Endothelial cell of umbilical vein (primary cell): ENCODE measurements at regions not wholly inside any gene's neighbourhood (a gene's known extent, or its start where the extent isn't known, plus 50 kb on each side); places are given as distances from the start of the nearest gene placed in this dataset.

Source experiments
- BruUV-seq: library from RNA; stranded (reverse); fragments of 400-500 nt; replicated peaks from 2 replicates; lab custom pipeline; 2021; lab: Mats Ljungman, UMichigan
- CTCF ChIA-PET: fragments of 300-600, 350-600 bp; sonication (Branson Sonifier 250); formaldehyde crosslinking; loops from one replicate; lab custom pipeline; 2021; ENCODE audit warnings: antibody characterized with exemption, inconsistent platforms; lab: Charles Lee
- POLR2A ChIA-PET: fragments of 300-600, 350-600 bp; sonication (Branson Sonifier 250); formaldehyde crosslinking; loops from one replicate; lab custom pipeline; 2021; ENCODE audit warnings: antibody characterized with exemption, inconsistent platforms; lab: Charles Lee
- DNase-seq: peaks from one replicate; pipeline ENCODE4 v3.0.0-alpha.2; 2011; ENCODE audit warnings: low read depth, low spot score
- FAIRE-seq: peaks from 2 replicates; lab custom pipeline; 2011; peaks lifted over from hg19 to GRCh38; lab: Jason Lieb, UNC
- H2AFZ ChIP-seq: 2 replicates; pipeline ENCODE4 v1.6.0; 2012; ENCODE audit warnings: low read depth, low read length, control low read depth, inconsistent platforms
- H3K27ac ChIP-seq: 2 replicates; pipeline ENCODE4 v1.5.1; 2011; ENCODE audit warnings: low read depth, mild to moderate bottlenecking, control low read depth, low read length, moderate library complexity; ENCODE audit not compliant: insufficient read depth
- H3K27me3 ChIP-seq, 2 experiments: 2 replicates each; pipeline versions ENCODE4 v1.6.0 to v1.6.1; 2011; ENCODE audit warnings: low read length in 2 of 2, mixed read lengths in 1 of 2; ENCODE audit not compliant: control insufficient read depth in 2 of 2, insufficient read depth in 2 of 2
- H3K36me3 ChIP-seq, 2 experiments: 2 replicates in 1 of 2; 3 replicates in 1 of 2; pipeline ENCODE4 v1.5.1; 2011; ENCODE audit warnings: low read length in 2 of 2, mild to moderate bottlenecking in 1 of 2, moderate library complexity in 1 of 2; ENCODE audit not compliant: control insufficient read depth in 2 of 2, insufficient read depth in 2 of 2; ENCODE audit errors: extremely low read depth in 1 of 2
- H3K4me1 ChIP-seq: 3 replicates; pipeline ENCODE4 v1.5.1; 2011; ENCODE audit warnings: mild to moderate bottlenecking, low read length; ENCODE audit not compliant: control insufficient read depth, insufficient read depth; ENCODE audit errors: extremely low read depth
- H3K4me2 ChIP-seq: 2 replicates; pipeline ENCODE4 v1.6.1; 2011; ENCODE audit warnings: low read length, control low read depth, mixed read lengths; ENCODE audit not compliant: insufficient read depth
- H3K4me3 ChIP-seq, 3 experiments: fragments of 200-600 bp in 1 of 3; sonication (generic), shearing (Covaris generic) in 1 of 3; replicated peaks in 1 of 3; 2 replicates each; pipeline ENCODE4 v1.5.1; 2011 to 2016; ENCODE audit warnings: control low read depth in 3 of 3, low read length in 3 of 3, mild to moderate bottlenecking in 2 of 3, inconsistent platforms in 1 of 3, low read depth in 1 of 3, moderate library complexity in 1 of 3; ENCODE audit not compliant: insufficient read depth in 1 of 3
- H3K79me2 ChIP-seq: 2 replicates; pipeline ENCODE4 v1.6.0; 2012; ENCODE audit warnings: low read length, inconsistent platforms; ENCODE audit not compliant: control insufficient read depth, insufficient read depth
- H3K9ac ChIP-seq: replicated peaks from 2 replicates; pipeline ENCODE3; 2011; ENCODE audit warnings: low read length, control low read depth; ENCODE audit not compliant: insufficient read depth; ENCODE audit errors: extremely low read depth
- H3K9me1 ChIP-seq: replicated peaks from 3 replicates; pipeline ENCODE4 v1.6.0; 2011; ENCODE audit warnings: mild to moderate bottlenecking, low read length; ENCODE audit not compliant: control insufficient read depth, insufficient read depth; ENCODE audit errors: extremely low read depth
- H3K9me3 ChIP-seq: replicated peaks from 2 replicates; pipeline ENCODE4 v1.5.1; 2012; ENCODE audit warnings: low read length, inconsistent platforms; ENCODE audit not compliant: control insufficient read depth, insufficient read depth
- H4K20me1 ChIP-seq: replicated peaks from 2 replicates; pipeline ENCODE3; 2011; ENCODE audit warnings: mild to moderate bottlenecking, low read length; ENCODE audit not compliant: control insufficient read depth, insufficient read depth; ENCODE audit errors: extremely low read depth
- CTCF ChIP-seq, 2 donors: IDR thresholded peaks; 1 replicate in 1 of 2; 2 replicates in 1 of 2; pipeline ENCODE4 v1.5.1; 2011; ENCODE audit warnings: low read length in 2 of 2, mild to moderate bottlenecking in 2 of 2, moderate library complexity in 2 of 2, control low read depth in 1 of 2, inconsistent platforms in 1 of 2, low read depth in 1 of 2; ENCODE audit not compliant: insufficient read depth in 1 of 2; ENCODE audit errors: extremely low read depth in 1 of 2
- EZH2 ChIP-seq: IDR thresholded peaks from 2 replicates; pipeline ENCODE4 v1.6.1; 2012; ENCODE audit warnings: borderline replicate concordance, low read depth, mild to moderate bottlenecking, moderate library complexity, low read length, inconsistent platforms; ENCODE audit not compliant: severe bottlenecking
- FOS ChIP-seq: IDR thresholded peaks from 2 replicates; pipeline ENCODE4 v1.6.1; 2011; ENCODE audit warnings: mild to moderate bottlenecking, low read length, moderate library complexity, borderline replicate concordance; ENCODE audit not compliant: insufficient read depth
- GATA2 ChIP-seq: IDR thresholded peaks from 2 replicates; pipeline ENCODE4 v1.7.0; 2011; ENCODE audit warnings: low read depth, mild to moderate bottlenecking, moderate library complexity, mixed read lengths, low read length; ENCODE audit not compliant: insufficient read length, insufficient read depth
- JUN ChIP-seq: IDR thresholded peaks from 2 replicates; pipeline ENCODE4 v1.6.1; 2011; ENCODE audit warnings: borderline replicate concordance, low read depth; ENCODE audit not compliant: insufficient read length, insufficient read depth
- MYC ChIP-seq: IDR thresholded peaks from one replicate; pipeline ENCODE4 v1.6.1; 2011; ENCODE audit warnings: mild to moderate bottlenecking, low read depth, low read length
- POLR2A ChIP-seq: IDR thresholded peaks from 2 replicates; pipeline ENCODE4 v1.6.1; 2012; ENCODE audit warnings: low read depth, mild to moderate bottlenecking, control low read depth, low read length
- POLR2AphosphoS5 ChIP-seq: IDR thresholded peaks from 2 replicates; pipeline ENCODE4 v1.6.1; 2012; ENCODE audit warnings: low read depth, mild to moderate bottlenecking, control low read depth, low read length, moderate library complexity; ENCODE audit not compliant: insufficient read depth
- dilution Hi-C: fragments of 300-500 bp; cut with MboI; formaldehyde crosslinking; loops from one replicate; pipeline ENCODE4 v1.15.0; 2019; ENCODE audit warnings: low sequenced_read_pairs; ENCODE audit not compliant: extremely low pct_ligation_motif_present
- intact Hi-C: fragments of 100-400 bp; cut with micrococcal nuclease; formaldehyde crosslinking; loops from one replicate; pipeline ENCODE4 v1.10.0; 2022
- TF ChIP-seq, protein P1 (sequence below): IDR thresholded peaks from 2 replicates; pipeline ENCODE4 v1.6.1; 2011; ENCODE audit not compliant: insufficient read depth, insufficient read length

GRCh38 chr11:115921540-115921939, 417.3 kb upstream of the CADM1 start:
- Histone ChIP-seq H3K4me1 (no peaks in the 10 kb centered on the region), H3K4me3 (no peak overlapping the region), H2AFZ (no peak overlapping the region), H3K79me2 (no peaks in the 10 kb centered on the region), H4K20me1 (no peaks in the 10 kb centered on the region), H3K27me3 (no peaks in the 10 kb centered on the region), H3K9ac (no peak overlapping the region), H3K9me1 (no peaks in the 10 kb centered on the region), H3K27ac (no peak overlapping the region), H3K9me3 (peaks cover 5% of the 10 kb centered on the region), H3K36me3 (no peaks in the 10 kb centered on the region), H3K4me2 (no peak overlapping the region)
- dilution Hi-C loops (no loop called here), intact Hi-C loops (no loop called here)
- ChIA-PET POLR2A (no interaction called here), CTCF (no interaction called here)
- TF ChIP-seq POLR2AphosphoS5 (no peak), POLR2A (no peak), FOS (no peak), JUN (no peak)
- TF ChIP-seq, protein P1, sequence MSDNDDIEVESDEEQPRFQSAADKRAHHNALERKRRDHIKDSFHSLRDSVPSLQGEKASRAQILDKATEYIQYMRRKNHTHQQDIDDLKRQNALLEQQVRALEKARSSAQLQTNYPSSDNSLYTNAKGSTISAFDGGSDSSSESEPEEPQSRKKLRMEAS: no peak
- FAIRE-seq (no peak), DNase-seq (no peak)
- BruUV-seq: no TSS peak

- Histone ChIP-seq H3K9me1 (no peaks in the 10 kb centered on the region), H3K27ac (no peak overlapping the region), H3K9ac (no peak overlapping the region), H3K4me3 (no peak overlapping the region), H3K4me2 (no peak overlapping the region), H3K4me1 (no peaks in the 10 kb centered on the region), H3K9me3 (peaks cover 5% of the 10 kb centered on the region), H4K20me1 (no peaks in the 10 kb centered on the region), H3K36me3 (no peaks in the 10 kb centered on the region), H2AFZ (no peak overlapping the region), H3K27me3 (no peaks in the 10 kb centered on the region), H3K79me2 (no peaks in the 10 kb centered on the region)
- no peak for FAIRE-seq
- POLR2A ChIA-PET: no interaction called here
- intact Hi-C loops (no loop called here), dilution Hi-C loops (no loop called here)
- CTCF ChIA-PET: no interaction called here
- BruUV-seq: no TSS peak
- no peak for DNase-seq
- TF ChIP-seq FOS (no peak), GATA2 (no peak), CTCF (IDR thresholded peaks at IDR 0.05; ENCODE audit: extremely low read depth in 1 of 2, insufficient read depth in 1 of 2, low read depth in 1 of 2, low read length in 2 of 2) (no peak), POLR2A (no peak), POLR2AphosphoS5 (no peak), MYC (no peak), EZH2 (no peak), JUN (no peak)
- TF ChIP-seq, protein P1: no peak
Observed at GRCh38 chr11:115920841-115921480, 416.7 kb upstream of the CADM1 start.
